H1 (cell line): ENCODE measurements at regions not wholly inside any gene's neighbourhood (a gene's known extent, or its start where the extent isn't known, plus 50 kb on each side); places are given as distances from the start of the nearest gene placed in this dataset.

Experiments used
- CTCF ChIA-PET: fragments of 300-600 bp; sonication (Branson Sonifier 250); formaldehyde crosslinking; loops from one replicate; lab custom pipeline; 2021; ENCODE audit not compliant: partially characterized antibody; lab: Charles Lee
- POLR2A ChIA-PET: fragments of 300-600 bp; sonication (Branson Sonifier 250); formaldehyde crosslinking; loops from one replicate; lab custom pipeline; 2021; ENCODE audit warnings: inconsistent platforms; ENCODE audit not compliant: partially characterized antibody; lab: Charles Lee
- DNase-seq, 2 experiments: peaks; one replicate each; pipeline versions ENCODE4 v3.0.0 to v3.0.0-alpha.2; 2010 to 2022; ENCODE audit warnings: low spot score in 2 of 2, low read depth in 1 of 2, mixed read lengths in 1 of 2
- FAIRE-seq: peaks from 2 replicates; lab custom pipeline; 2011; peaks lifted over from hg19 to GRCh38; lab: Jason Lieb, UNC
- H2AFZ ChIP-seq: 2 replicates; pipeline ENCODE4 v1.8.1; 2012; ENCODE audit warnings: low read length, inconsistent platforms
- H2AK5ac ChIP-seq: 2 replicates; pipeline ENCODE4 v1.6.1; 2013; ENCODE audit warnings: low read depth, low read length
- H2BK120ac ChIP-seq: replicated peaks from 2 replicates; pipeline ENCODE3; 2013; ENCODE audit warnings: low read depth, low read length, inconsistent platforms
- H2BK12ac ChIP-seq: 2 replicates; pipeline ENCODE4 v1.6.1; 2013; ENCODE audit warnings: low read depth, low read length
- H2BK15ac ChIP-seq: 2 replicates; pipeline ENCODE4 v1.6.1; 2013; ENCODE audit warnings: low read length
- H2BK20ac ChIP-seq: 2 replicates; pipeline ENCODE4 v1.6.1; 2013; ENCODE audit warnings: low read length
- H2BK5ac ChIP-seq: 2 replicates; pipeline ENCODE4 v1.6.1; 2013; ENCODE audit warnings: low read depth, low read length
- H3K14ac ChIP-seq: 2 replicates; pipeline ENCODE4 v1.6.1; 2013; ENCODE audit warnings: inconsistent platforms; ENCODE audit not compliant: insufficient read length
- H3K18ac ChIP-seq: 2 replicates; pipeline ENCODE4 v1.6.1; 2013; ENCODE audit warnings: low read length; ENCODE audit errors: extremely low read depth
- H3K23ac ChIP-seq: 2 replicates; pipeline ENCODE4 v1.6.1; 2013; ENCODE audit warnings: inconsistent platforms; ENCODE audit not compliant: insufficient read length
- H3K23me2 ChIP-seq: 2 replicates; pipeline ENCODE4 v1.6.1; 2013; ENCODE audit warnings: low read depth, low read length
- H3K27ac ChIP-seq: 2 replicates; pipeline ENCODE4 v1.6.1; 2011; ENCODE audit warnings: low read depth, low read length, inconsistent platforms
- H3K27me3 ChIP-seq, 4 experiments: replicated peaks in 1 of 4; 1 replicate in 1 of 4; 2 replicates in 3 of 4; pipeline versions ENCODE4 v1.6.1 to v1.8.1; 2011 to 2013; ENCODE audit warnings: low read length in 3 of 4, mild to moderate bottlenecking in 3 of 4, inconsistent platforms in 2 of 4, mixed read lengths in 2 of 4, moderate library complexity in 1 of 4; ENCODE audit not compliant: control insufficient read depth in 3 of 4, insufficient read depth in 3 of 4; ENCODE audit errors: extremely low read depth in 1 of 4
- H3K36me3 ChIP-seq, 4 experiments: 2 replicates each; pipeline versions ENCODE4 v1.6.1 to v1.8.1; 2011 to 2013; ENCODE audit warnings: mild to moderate bottlenecking in 4 of 4, low read length in 3 of 4, moderate library complexity in 2 of 4, control low read depth in 1 of 4, inconsistent platforms in 1 of 4; ENCODE audit not compliant: insufficient read depth in 4 of 4, control insufficient read depth in 2 of 4
- H3K4ac ChIP-seq: replicated peaks from 2 replicates; pipeline ENCODE3; 2013; ENCODE audit warnings: low read length, low read depth, mixed read lengths, inconsistent platforms; ENCODE audit not compliant: insufficient read length
- H3K4me1 ChIP-seq, 4 experiments: replicated peaks in 1 of 4; 1 replicate in 1 of 4; 2 replicates in 3 of 4; pipeline versions ENCODE4 v1.6.1 to v1.8.1; 2011 to 2013; ENCODE audit warnings: low read length in 3 of 4, inconsistent platforms in 2 of 4, mixed read lengths in 1 of 4; ENCODE audit not compliant: insufficient read depth in 4 of 4, control insufficient read depth in 3 of 4
- H3K4me2 ChIP-seq, 2 experiments: 2 replicates each; pipeline versions ENCODE4 v1.6.1 to v1.8.1; 2011 to 2013; ENCODE audit warnings: low read depth in 2 of 2, low read length in 2 of 2, control low read depth in 1 of 2, inconsistent platforms in 1 of 2, mild to moderate bottlenecking in 1 of 2; ENCODE audit not compliant: insufficient read depth in 1 of 2
- H3K4me3 ChIP-seq, 4 experiments: fragments of 200-600, 300-600 bp in 1 of 4; sonication (generic), shearing (Covaris generic), sonication (Bioruptor Twin) in 1 of 4; 2 replicates each; pipeline versions ENCODE4 v1.5.1 to v1.8.1; 2011 to 2016; ENCODE audit warnings: low read length in 4 of 4, low read depth in 3 of 4, control low read depth in 2 of 4, inconsistent platforms in 2 of 4, mild to moderate bottlenecking in 2 of 4, mixed read lengths in 1 of 4, moderate library complexity in 1 of 4; ENCODE audit not compliant: insufficient read depth in 2 of 4; ENCODE audit errors: extremely low read depth in 1 of 4
- H3K56ac ChIP-seq: replicated peaks from 2 replicates; pipeline ENCODE3; 2013; ENCODE audit warnings: low read depth, mild to moderate bottlenecking, mixed read lengths, low read length, inconsistent platforms; ENCODE audit not compliant: insufficient read length
- H3K79me1 ChIP-seq: 2 replicates; pipeline ENCODE4 v1.6.1; 2013; ENCODE audit warnings: low read depth, low read length, control low read depth
- H3K79me2 ChIP-seq, 2 experiments: 2 replicates each; pipeline versions ENCODE4 v1.6.1 to v1.8.1; 2012 to 2013; ENCODE audit warnings: low read length in 2 of 2, mild to moderate bottlenecking in 2 of 2, inconsistent platforms in 1 of 2; ENCODE audit not compliant: insufficient read depth in 2 of 2, control insufficient read depth in 1 of 2
- H3K9ac ChIP-seq, 4 experiments: replicated peaks in 1 of 4; 1 replicate in 1 of 4; 2 replicates in 3 of 4; pipeline versions ENCODE4 v1.6.1 to v1.8.1; 2011 to 2013; ENCODE audit warnings: low read depth in 3 of 4, low read length in 3 of 4, control low read depth in 2 of 4, mild to moderate bottlenecking in 2 of 4, moderate library complexity in 2 of 4, inconsistent platforms in 1 of 4; ENCODE audit errors: extremely low read depth in 1 of 4
- H3K9me3 ChIP-seq, 2 experiments: 2 replicates each; pipeline versions ENCODE4 v1.6.1 to v1.8.1; 2012 to 2013; ENCODE audit warnings: mild to moderate bottlenecking in 2 of 2, moderate library complexity in 2 of 2, control low read depth in 1 of 2, inconsistent platforms in 1 of 2, low read depth in 1 of 2, low read length in 1 of 2, mixed read lengths in 1 of 2; ENCODE audit not compliant: insufficient read depth in 2 of 2
- H4K20me1 ChIP-seq, 2 experiments: replicated peaks in 1 of 2; 2 replicates each; pipeline versions ENCODE3 to v1.8.1; 2011 to 2013; ENCODE audit warnings: inconsistent platforms in 2 of 2, low read length in 2 of 2, mild to moderate bottlenecking in 1 of 2; ENCODE audit not compliant: insufficient read depth in 2 of 2, control insufficient read depth in 1 of 2
- H4K5ac ChIP-seq: 2 replicates; pipeline ENCODE4 v1.6.1; 2013; ENCODE audit warnings: low read length, low read depth, mixed read lengths, inconsistent platforms; ENCODE audit not compliant: insufficient read length
- H4K8ac ChIP-seq: 2 replicates; pipeline ENCODE4 v1.8.0; 2013; ENCODE audit warnings: mild to moderate bottlenecking, moderate library complexity, low read length, inconsistent platforms; ENCODE audit not compliant: insufficient read depth; ENCODE audit errors: extremely low read depth
- H4K91ac ChIP-seq: replicated peaks from 2 replicates; pipeline ENCODE3; 2013; ENCODE audit warnings: low read length, mixed read lengths, inconsistent platforms; ENCODE audit not compliant: insufficient read length
- ATF3 ChIP-seq: IDR thresholded peaks from 2 replicates; pipeline ENCODE4 v1.6.1; 2011; ENCODE audit warnings: low read depth, mild to moderate bottlenecking, low read length; ENCODE audit not compliant: insufficient read depth
- CBX5 ChIP-seq: fragments of 300-800, 300-1000 bp; sonication (generic); IDR thresholded peaks from 2 replicates; pipeline ENCODE4 v1.7.1; 2016; ENCODE audit warnings: antibody characterized with exemption, low read length, low read depth
- KDM4A ChIP-seq: IDR thresholded peaks from one replicate; pipeline ENCODE4 v1.7.1; 2012; ENCODE audit warnings: low read depth, mild to moderate bottlenecking, moderate library complexity, low read length, inconsistent platforms; ENCODE audit not compliant: severe bottlenecking
- MAFK ChIP-seq: IDR thresholded peaks from 2 replicates; pipeline ENCODE4 v1.6.1; 2012; ENCODE audit warnings: low read depth, mild to moderate bottlenecking, improper control_type of control experiment, low read length
- MAX ChIP-seq: IDR thresholded peaks from 2 replicates; pipeline ENCODE4 v1.6.1; 2012; ENCODE audit warnings: inconsistent platforms
- NANOG ChIP-seq: IDR thresholded peaks from 2 replicates; pipeline ENCODE4 v1.6.1; 2011; ENCODE audit warnings: low read length, low read depth, mild to moderate bottlenecking, inconsistent platforms; ENCODE audit not compliant: insufficient read depth, poor library complexity, severe bottlenecking
- POU5F1 ChIP-seq: IDR thresholded peaks from 2 replicates; pipeline ENCODE4 v1.6.1; 2011; ENCODE audit warnings: low read depth, mild to moderate bottlenecking, low read length, moderate library complexity
- SP1 ChIP-seq: IDR thresholded peaks from 2 replicates; pipeline ENCODE4 v1.6.1; 2011; ENCODE audit warnings: low read depth, low read length

GRCh38 chr5:125890511-125890931 lies 532.7 kb upstream of the GRAMD2B start:
- H3K27me3 ChIP-seq: no peaks in the 10 kb centered on the region
- H3K56ac ChIP-seq: no peak overlapping the region
- no peak overlapping the region for H4K8ac ChIP-seq
- no peaks in the 10 kb centered on the region for H3K4me1 ChIP-seq
- H2BK12ac ChIP-seq: no peak overlapping the region
- no peak for FAIRE-seq
- no peak overlapping the region for H2AK5ac ChIP-seq
- no peak overlapping the region for H3K27ac ChIP-seq
- CTCF ChIA-PET: no interaction called here
- no peaks in the 10 kb centered on the region for H3K23me2 ChIP-seq
- no peaks in the 10 kb centered on the region for H3K79me1 ChIP-seq
- no peaks in the 10 kb centered on the region for H4K20me1 ChIP-seq
- no peak overlapping the region for H3K4me3 ChIP-seq
- TF ChIP-seq NANOG: no peak
- TF ChIP-seq KDM4A: no peak
- TF ChIP-seq MAX: no peak
- TF ChIP-seq MAFK: no peak
- TF ChIP-seq SP1: no peak
- no peak for TF ChIP-seq ATF3
- no peak for TF ChIP-seq CBX5
- no peak for TF ChIP-seq POU5F1
- TF ChIP-seq, all 59 proteins: peak for 0
- no peaks in the 10 kb centered on the region for H3K9me3 ChIP-seq
- no peak for DNase-seq
- POLR2A ChIA-PET: no interaction called here
- no peak overlapping the region for H2BK5ac ChIP-seq
- no peak overlapping the region for H3K14ac ChIP-seq
- no peak overlapping the region for H3K18ac ChIP-seq
- no peak overlapping the region for H2BK20ac ChIP-seq
- no peak overlapping the region for H2AFZ ChIP-seq
- no peak overlapping the region for H3K23ac ChIP-seq
- no peaks in the 10 kb centered on the region for H3K79me2 ChIP-seq
- no peak overlapping the region for H3K4me2 ChIP-seq
- no peak overlapping the region for H3K4ac ChIP-seq
- H3K9ac ChIP-seq: no peak overlapping the region
- H4K91ac ChIP-seq: no peak overlapping the region
- H3K36me3 ChIP-seq: no peaks in the 10 kb centered on the region
- H2BK15ac ChIP-seq: no peak overlapping the region
- no peak overlapping the region for H2BK120ac ChIP-seq
- H4K5ac ChIP-seq: no peak overlapping the region
